NCI-H82 treated with DMSO at 0.1 percent for 48 hours (cell line): ENCODE measurements at regions not wholly inside any gene's neighbourhood (a gene's known extent, or its start where the extent isn't known, plus 50 kb on each side); places are given as distances from the start of the nearest gene placed in this dataset.
"Not testable (repeated sequence)": the region's sequence is repeated elsewhere in the genome, so short reads cannot be mapped to it uniquely, and the experiment has no call there.

Experiments
- DNase-seq: peaks from one replicate; lab custom pipeline; 2025; ENCODE audit not compliant: unreplicated experiment; lab: John Stamatoyannopoulos, UW

DNA sequence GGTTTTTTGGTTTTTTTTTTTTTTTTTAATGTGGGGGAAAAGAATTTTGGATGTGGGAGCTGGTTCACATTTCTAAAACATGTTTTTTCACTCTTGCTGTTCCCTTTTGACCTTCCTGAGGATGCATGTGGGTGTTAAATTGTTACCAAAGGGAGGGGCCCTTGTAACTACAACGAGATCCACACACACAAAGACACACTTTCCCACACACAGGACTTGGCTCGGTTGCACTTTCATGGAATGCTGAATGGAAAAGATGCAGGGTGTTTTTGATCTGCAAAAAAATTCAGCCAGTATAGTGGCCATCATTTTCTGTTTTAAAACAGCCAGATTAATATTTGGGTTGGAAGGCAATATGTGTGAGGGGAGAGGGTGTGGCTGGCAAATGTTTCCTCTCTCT, 576.9 kb downstream of the EBF1 start:
- DNase-seq: no peak

DNA sequence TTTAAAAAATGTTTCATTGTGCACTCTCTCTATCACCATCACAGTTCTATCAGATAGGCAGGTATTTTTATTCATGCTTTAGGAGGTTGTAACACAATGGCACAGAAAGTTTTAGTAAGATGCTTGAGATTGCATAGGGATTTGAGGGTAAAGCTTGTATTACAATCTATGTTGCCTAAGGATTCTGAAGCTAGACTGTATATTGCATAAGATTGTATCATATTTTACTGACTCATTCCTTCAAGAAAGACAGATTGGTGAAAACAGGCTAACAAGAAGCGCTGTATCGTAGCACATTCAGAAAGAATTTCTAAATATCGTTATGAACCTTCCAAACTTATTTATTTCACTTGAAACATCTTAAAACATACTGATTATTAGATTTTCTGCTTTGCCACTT, 577.7 kb downstream of the EBF1 start:
- no peak for DNase-seq

DNA sequence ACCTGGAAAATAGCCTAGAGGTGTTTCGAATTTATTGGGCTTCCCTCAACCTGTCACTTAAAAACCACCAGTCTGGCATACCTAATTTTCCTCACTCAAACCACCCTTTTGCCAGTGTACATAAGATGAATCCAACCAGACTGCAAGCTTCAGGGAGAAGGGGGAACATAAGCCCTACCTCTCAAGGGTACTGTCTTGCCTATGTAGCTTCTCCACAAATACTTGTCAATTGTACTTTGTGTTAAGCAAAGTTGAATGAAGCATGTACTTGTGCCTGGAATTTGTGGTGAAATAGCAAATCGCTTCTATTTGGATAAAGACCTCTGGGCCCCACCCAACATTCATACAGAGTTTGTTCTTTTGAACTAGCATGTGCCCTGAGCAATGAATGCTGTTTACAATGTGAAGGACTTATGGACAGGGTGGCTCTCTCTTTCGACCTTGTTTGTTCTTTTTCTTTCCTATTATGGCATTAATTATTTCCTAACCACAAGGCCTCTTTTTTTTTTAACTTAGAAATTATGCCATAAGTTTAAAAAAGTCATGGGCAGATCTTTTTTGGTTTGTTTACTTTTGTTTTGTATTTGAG, 580.2 kb downstream of the EBF1 start:
- no peak for DNase-seq

DNA sequence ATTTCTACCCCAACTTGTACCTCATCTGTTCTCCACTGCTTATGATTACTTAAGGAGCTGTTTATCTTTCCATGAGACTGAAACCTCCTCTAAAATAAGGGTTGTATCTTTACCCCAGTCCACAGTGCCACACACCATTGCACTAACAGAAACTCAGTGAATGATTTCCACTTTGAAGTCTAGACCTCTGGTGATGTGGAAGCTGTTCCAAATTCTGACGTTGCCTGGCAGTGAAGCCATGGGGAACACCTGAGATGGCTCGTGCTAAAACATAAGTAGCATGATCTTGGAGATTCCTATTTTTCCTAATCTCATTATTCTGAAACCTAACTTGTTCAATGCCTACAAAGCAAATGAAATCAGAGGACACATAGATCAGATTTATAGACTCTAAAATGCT, 583.2 kb downstream of the EBF1 start:
- no peak for DNase-seq

DNA sequence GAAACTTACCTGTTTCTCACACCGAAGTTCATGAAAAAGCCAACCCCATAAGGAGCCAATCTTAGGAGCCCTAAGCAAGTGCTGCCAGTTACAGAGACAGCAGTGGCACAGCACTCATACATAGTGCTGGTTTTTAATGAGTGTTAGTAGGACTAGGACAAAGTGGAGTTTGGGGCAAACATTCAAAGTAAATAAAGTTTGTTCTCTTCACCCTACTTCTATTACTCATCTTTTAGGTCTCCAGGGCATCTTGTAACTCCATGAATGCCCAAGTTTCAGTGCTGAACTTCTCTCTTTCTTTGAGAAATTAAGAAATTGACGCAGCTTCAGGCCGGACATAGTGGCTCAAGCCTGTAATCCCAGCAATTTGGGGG, 584.7 kb downstream of the EBF1 start:
- no peak for DNase-seq

DNA sequence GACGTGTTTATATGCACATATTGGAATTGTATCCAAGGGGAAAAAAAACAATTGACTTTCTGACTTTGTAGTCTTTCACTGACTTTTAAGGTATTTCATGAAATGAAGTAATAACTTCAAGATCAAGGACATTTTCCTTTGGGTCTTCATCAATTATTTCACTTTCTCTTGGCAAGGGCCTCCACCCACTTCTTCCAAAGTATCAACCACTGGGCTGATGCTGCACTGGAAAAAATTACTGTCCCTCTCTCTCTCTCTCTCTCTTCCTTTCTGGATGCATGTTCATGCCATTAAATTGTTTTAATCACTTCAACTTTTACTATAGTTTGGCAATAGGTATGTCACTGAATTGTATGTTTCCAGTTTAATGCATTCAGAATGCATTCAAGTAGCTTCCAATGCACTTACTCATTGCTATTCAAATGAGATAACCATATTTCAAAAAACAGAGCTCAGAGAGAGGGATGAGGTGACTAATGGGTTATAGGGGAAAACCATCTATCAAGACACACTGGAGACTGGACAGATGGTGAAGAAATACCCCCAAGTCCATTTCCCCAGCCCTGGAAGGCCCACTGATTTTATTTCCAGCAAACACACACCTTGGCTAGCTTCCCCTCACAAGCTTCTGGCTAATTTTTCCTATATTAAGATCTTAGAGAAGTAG, 585.3 kb downstream of the EBF1 start:
- no peak for DNase-seq

DNA sequence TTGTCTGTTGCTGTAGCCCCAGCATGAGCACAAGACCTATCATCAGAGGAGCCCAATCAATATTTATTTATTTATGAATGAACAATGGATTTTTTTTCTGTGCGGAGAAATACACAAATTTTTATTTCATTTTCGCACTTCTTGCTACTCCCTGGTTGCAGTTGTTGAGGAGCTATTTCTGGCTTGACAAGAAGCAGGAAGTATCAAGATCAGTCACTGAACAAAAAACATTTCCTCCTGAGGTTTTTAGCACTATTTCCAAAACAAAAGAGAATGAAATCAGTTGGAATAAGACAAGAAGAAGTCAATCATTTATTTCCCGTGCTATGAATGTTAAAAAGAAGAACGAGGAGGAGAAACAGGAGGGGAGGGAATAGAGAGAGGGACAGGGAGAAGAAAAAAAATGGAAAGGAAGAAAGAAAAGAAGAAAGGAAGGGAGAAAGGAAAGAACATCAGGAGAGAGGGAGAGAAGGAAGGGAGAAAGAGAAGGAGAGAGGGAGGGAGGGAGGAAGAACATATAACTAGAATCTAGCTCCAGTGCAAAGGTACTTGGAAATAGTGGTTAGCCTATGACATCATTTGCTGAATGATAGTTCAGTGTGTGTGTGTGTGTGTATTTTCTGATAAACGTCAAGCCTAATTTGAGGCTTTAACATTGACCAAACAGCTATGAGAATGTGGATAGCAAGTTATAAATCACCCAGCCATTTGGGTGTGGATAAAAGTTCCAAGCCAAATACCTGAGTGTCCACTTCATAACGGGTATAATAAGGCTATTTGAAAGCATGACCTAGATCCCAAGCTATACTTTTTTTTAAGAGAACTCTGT, 586.0 kb downstream of the EBF1 start:
- DNase-seq: no peak

DNA sequence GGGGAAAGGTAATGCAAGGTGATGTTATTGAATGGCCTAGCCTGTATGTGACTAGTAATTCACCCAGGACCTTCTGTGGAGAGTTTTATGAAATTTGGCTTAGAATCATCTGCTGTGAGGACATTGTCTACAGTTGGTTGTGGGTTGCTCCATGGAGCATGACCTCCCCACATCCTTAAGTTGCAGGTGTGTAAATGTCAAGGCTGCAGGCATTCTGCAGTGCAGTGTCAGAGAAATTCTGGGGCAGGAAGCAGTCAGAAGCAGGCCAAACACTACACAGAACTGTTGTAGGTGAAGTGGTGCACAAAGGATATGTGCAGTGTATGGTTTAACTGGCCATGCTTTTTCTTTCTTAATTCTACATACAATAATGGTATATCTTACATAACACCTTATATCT, 588.3 kb downstream of the EBF1 start:
- no peak for DNase-seq

DNA sequence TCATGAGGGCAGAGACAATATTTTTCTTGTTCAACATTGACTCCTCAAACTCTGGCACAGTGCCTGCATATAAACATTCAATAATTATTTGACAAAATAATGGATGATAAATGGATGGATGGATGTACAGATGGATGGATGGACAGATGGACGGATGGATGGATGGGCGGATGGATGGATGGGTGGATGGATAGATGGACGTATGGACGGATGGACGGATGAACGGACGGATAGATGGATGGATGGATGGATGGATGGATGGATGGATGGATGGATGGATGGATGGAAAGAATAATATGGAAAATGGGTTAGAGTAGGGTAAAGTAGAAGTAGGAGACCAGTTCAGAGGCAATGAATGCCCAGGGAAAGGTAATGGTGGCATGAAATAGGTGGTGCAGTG, 589.2 kb downstream of the EBF1 start:
- DNase-seq: no peak

DNA sequence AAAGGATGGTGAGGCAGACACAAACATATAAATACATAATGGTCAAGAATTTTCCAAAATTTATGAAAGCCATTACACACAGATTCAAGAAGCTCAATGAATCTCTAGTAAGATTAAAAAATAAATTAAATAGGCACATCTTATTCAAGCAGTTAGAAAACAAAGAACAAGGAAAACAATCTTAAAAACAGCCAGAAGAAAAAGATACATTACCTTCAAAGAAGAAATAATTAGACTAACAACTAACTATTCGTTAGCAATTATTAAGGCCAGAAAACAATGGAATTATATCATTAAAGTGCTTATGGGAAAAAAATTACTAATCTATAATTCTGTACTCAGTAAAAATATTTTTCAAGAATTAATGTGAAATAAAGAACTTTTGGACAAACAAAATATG, 593.1 kb downstream of the EBF1 start:
- DNase-seq: no peak

DNA sequence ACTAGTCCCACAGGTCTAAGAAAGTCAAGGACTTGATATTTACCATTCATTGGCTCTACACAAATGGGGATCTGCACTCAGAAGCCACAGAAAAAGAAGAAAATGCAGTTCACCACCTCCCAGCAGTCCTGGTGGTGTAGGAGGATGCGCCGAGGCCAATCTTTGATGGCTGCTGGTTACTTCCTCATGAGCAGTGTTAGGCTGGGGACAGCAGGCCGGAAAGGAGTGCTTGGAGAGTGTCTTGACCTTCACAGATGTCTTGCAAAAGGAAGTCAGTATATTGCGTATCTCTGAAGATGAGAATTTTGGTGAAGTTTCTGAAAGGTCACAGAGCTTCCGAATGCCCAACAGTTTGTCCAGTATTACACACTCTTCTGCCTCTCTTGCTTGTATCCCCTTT, 597.0 kb downstream of the EBF1 start:
- DNase-seq: no peak

DNA sequence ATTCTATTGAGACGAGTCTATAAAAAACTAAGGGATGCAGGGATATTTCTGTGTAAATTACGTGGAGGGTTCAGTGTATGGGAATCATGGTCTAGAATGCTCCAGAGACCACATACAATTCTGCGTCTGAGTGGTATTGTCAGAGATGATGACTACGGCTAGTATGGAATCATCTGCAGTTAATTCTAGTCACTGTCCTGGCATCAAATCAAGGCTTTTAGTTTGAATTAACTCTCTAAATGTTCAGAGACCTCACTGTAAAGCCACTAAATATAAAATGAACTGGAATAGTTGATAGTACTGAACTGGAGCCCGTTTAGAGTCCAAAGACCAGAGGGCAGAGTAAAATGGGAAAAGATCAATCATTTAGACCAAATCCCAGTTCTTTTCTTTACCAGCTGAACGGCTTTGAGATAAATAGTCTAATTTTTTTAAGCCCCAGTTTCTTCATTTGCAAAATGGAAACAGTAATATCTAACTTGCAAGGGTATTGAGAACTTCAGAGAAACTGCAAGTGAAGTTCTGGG, 599.8 kb downstream of the EBF1 start:
- no peak for DNase-seq

DNA sequence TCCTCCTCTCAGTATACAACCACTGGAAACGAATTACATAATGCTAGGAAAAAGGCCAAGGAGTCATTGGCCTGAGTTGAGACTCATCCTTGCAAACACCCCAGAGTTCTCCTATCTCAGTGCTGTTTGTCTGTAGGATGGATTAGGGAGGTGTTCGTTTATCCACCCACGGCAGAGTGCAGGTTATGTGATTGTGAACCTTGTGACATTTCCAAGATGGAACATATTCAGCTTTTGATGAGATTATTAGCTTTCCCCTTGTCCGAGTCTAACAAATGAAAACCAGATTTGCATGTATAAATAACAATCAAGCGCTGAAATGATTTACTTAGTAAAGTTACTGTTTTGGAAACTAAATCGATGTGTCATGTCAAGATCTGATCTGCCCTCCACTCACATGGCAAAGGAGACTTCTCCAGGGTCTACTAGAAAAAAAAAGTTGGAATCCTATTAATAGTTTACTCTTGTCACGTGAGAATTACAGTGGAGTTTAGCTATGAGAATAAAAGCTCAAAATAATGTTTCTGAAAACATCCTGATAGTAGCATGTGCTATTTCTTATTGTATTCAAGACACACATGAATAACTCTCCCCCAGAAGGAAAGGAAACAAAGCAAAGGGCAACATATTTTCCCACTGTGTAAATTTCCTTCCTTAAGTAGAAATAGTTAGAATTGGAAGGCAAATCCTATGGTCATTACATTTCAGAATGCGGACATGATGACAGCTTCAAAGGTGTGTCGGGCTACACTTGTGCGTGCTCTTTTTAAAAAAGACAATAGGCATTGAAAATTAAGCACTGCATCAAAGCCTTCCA, 600.4 kb downstream of the EBF1 start:
- no peak for DNase-seq

DNA sequence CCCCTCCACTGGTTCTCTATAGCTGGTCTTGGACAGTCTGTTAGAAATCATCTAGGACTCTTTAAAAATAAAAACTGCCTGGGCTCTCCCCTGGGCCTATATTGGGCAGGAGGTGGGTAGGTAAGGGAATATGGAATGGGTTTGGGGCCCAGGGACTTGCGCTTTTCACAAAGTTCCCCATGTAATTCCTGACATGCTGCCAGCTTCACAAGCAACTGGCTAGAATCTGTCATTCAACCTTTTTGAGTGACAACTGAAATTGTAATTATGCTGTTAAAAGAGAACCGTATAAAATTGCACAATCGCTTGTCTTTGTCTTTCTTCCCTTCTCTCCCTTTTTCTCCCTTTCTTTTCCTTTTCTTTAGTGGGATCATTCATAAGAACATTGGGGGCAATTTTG, 603.1 kb downstream of the EBF1 start:
- no peak for DNase-seq

DNA sequence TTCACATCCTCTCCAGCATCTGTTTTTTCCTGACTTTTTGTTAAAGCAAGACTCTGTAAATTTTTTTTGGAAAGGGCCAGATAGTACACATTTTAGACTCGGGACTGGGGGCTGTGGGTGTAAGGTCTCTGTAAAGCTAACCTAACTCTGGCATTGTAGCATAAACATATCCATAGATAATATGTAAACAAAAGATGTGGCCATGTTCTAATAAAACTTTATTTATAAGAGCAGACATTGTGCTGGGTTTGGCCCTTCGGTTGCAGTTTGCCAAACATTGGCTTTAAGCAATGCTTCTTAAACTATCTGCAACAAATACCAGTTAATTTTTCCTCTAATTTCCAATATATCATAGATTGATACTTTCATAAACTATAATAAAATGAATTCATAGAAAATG, 605.2 kb downstream of the EBF1 start:
- no peak for DNase-seq

DNA sequence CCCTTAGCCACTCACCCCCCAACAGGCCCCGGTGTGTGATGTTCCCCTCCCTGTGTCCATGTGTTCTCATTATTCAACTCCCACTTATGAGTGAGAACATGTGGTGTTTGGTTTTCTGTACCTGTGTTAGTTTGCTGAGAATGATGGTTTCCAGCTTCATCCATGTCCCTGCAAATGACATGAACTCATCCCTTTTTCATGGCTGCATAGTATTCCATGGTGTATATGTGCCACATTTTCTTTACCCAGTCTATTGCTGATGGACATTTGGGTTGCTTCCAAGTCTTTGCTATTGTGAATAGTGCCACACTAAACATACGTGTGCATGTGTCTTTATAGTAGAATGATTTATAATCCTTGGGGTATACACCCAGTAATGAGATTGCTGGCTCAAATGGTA, 605.7 kb downstream of the EBF1 start:
- not testable (repeated sequence) for DNase-seq

DNA sequence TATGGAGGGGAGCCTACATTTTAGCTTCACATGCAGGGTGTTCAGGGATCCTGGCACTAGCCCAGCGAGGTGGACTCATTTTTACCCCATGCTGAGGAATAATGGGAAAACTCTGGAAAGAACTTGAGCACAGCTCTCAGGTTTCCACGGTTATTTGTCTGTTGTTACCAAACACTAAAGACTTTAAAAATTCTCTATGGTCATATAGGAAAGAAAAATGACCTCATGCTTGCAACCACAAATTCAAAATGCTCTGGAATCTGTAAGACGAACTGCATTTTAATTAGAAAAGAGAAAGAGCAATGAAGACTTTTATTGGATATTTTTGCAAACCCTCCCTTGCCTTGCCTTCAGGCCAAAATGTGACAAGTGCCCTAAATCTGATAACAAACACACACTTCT, 606.9 kb downstream of the EBF1 start:
- no peak for DNase-seq

DNA sequence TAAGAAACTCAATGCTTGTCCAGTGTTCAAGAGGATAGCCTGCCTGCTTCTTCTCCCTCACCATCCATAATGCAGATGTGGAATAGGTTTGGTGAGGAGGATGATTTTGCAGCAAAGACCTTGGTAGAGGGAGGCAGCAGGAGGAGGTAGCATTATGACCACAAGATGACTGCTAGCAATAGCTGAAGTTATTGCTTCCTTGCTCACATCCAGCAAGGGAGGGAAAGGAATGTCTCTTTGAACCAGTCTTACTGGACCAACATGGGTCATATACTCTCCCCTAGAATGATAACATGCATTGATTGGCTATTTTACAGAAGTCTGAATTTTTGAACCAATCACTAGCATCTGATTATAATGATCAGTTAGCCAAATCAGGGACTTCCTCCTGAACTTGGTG, 607.6 kb downstream of the EBF1 start:
- no peak for DNase-seq

DNA sequence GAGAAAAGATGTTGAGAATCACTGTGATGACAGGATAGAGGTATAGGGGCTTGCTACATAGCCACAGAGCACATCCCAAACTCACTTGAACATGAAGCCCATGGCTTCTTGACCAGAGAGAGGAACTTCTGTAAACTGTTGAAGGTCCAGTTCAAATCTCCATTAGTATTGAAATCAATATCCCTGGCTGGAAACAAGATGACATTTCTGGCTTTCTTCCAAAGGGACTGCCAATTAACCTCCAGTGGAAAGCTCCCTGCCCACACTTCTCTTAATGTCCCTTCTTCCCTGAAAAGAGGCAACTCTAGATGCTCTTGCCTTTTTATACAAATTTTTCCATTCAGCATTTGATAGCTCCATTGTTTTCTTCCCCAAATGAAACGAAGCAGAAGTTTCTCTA, 612.1 kb downstream of the EBF1 start:
- DNase-seq: no peak

DNA sequence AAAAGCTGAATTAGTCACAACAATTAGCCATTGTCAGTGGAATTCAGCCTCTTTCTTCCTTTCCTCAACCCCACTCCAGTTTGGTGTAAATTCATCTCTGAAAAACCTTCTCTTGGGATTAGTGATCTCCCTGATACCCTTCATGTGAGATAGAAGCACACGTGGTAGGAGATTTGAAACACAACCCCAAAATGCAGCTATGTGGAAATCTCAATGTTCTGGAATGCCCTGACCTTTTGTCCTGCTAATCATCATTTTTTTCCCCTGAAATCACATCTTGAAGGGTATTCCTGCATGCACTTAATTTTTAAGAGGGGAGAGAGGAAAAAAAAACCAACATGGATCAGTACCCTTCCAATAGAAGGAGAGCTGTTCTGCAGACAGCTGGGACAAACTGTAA, 612.6 kb downstream of the EBF1 start:
- DNase-seq: no peak

DNA sequence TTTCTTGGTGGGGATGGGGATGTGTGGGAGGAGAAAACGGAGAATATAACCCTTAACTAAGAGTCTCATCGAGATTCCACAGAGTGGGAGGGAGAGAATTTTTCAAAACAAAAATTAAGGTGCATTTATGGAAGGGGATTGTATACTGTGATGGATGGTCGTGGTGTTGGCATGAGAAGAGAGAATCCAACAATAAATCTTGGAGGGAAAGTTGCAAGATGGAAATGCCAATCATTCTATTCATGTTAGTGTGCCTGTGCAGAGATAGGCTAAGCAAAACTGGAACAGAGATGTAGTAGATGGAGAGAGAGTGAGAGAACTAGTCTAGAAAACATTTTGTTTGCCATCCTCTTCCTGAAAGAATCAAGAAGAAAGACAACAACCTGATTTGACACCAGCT, 613.1 kb downstream of the EBF1 start:
- DNase-seq: no peak
